Neural progenitor cell (in vitro differentiated cells): ENCODE measurements at regions not wholly inside any gene's neighbourhood (a gene's known extent, or its start where the extent isn't known, plus 50 kb on each side); places are given as distances from the start of the nearest gene placed in this dataset.

Experiments
- DNase-seq: peaks from one replicate; pipeline ENCODE4 v3.0.0-alpha.2; 2016; ENCODE audit warnings: low spot score
- H2AFZ ChIP-seq: fragments of 200-600 bp; sonication (generic); replicated peaks from 2 replicates; pipeline ENCODE4 v1.6.1; 2016; ENCODE audit warnings: antibody characterized with exemption
- H3F3A ChIP-seq: fragments of 200-600 bp; sonication (generic); 2 replicates; pipeline ENCODE4 v1.6.1; 2016; ENCODE audit warnings: antibody characterized with exemption, low read depth
- H3K27ac ChIP-seq: fragments of 200-600 bp; sonication (generic); 2 replicates; pipeline ENCODE4 v1.5.1; 2016; ENCODE audit warnings: mild to moderate bottlenecking
- H3K27me3 ChIP-seq: fragments of 200-600 bp; sonication (generic); 2 replicates; pipeline ENCODE4 v1.6.1; 2016; ENCODE audit warnings: mild to moderate bottlenecking, moderate library complexity
- H3K36me3 ChIP-seq: fragments of 200-600 bp; sonication (generic); 2 replicates; pipeline ENCODE4 v1.5.1; 2016
- H3K4me1 ChIP-seq: fragments of 200-600 bp; sonication (generic); 2 replicates; pipeline ENCODE4 v1.6.1; 2016; ENCODE audit warnings: mixed run types
- H3K4me2 ChIP-seq: fragments of 200-600 bp; sonication (generic); 2 replicates; pipeline ENCODE4 v1.6.1; 2016
- H3K4me3 ChIP-seq: fragments of 200-600 bp; sonication (generic); 2 replicates; pipeline ENCODE4 v1.5.1; 2016
- H3K79me2 ChIP-seq: fragments of 200-600 bp; sonication (generic); 2 replicates; pipeline ENCODE4 v1.6.1; 2016; ENCODE audit warnings: low read depth
- H3K9ac ChIP-seq: fragments of 200-600 bp; sonication (generic); 2 replicates; pipeline ENCODE4 v1.6.1; 2016
- H3K9me3 ChIP-seq: fragments of 200-600 bp; sonication (generic); 2 replicates; pipeline ENCODE4 v1.5.1; 2016; ENCODE audit warnings: low read depth
- H4K20me1 ChIP-seq: fragments of 200-600 bp; sonication (generic); 2 replicates; pipeline ENCODE4 v1.6.1; 2016; ENCODE audit warnings: low read depth
- H3K27ac Mint-ChIP-seq: 3 replicates; pipeline ENCODE4 v1.8.0; 2021; ENCODE audit warnings: mixed read lengths
- H3K27me3 Mint-ChIP-seq: 2 replicates; pipeline ENCODE4 v1.8.0; 2022; ENCODE audit warnings: low read depth, mild to moderate bottlenecking, inconsistent platforms, moderate library complexity, mixed read lengths; ENCODE audit not compliant: insufficient read depth
- H3K36me3 Mint-ChIP-seq: 3 replicates; pipeline ENCODE4 v1.8.0; 2021; ENCODE audit warnings: mixed read lengths
- H3K4me1 Mint-ChIP-seq: 3 replicates; pipeline ENCODE4 v1.8.0; 2021; ENCODE audit warnings: mixed read lengths
- H3K4me3 Mint-ChIP-seq: 3 replicates; pipeline ENCODE4 v1.8.0; 2021; ENCODE audit warnings: mild to moderate bottlenecking, moderate library complexity, mixed read lengths
- H3K9me3 Mint-ChIP-seq: 3 replicates; pipeline ENCODE4 v1.8.0; 2020; ENCODE audit warnings: mixed read lengths
- EZH2 ChIP-seq: fragments of 200-600 bp; sonication (generic); IDR thresholded peaks from 2 replicates; pipeline ENCODE4 v1.6.1; 2017; ENCODE audit warnings: antibody characterized with exemption, mild to moderate bottlenecking, moderate library complexity
- EZH2phosphoT487 ChIP-seq: fragments of 200-600 bp; sonication (generic); IDR thresholded peaks from 2 replicates; pipeline ENCODE4 v1.6.1; 2017; ENCODE audit warnings: antibody characterized with exemption
- TF ChIP-seq, protein P1 (sequence below): fragments of 200-600 bp; sonication (generic); IDR thresholded peaks from 2 replicates; pipeline ENCODE4 v1.5.1; 2017; ENCODE audit warnings: antibody characterized with exemption, mild to moderate bottlenecking

DNA sequence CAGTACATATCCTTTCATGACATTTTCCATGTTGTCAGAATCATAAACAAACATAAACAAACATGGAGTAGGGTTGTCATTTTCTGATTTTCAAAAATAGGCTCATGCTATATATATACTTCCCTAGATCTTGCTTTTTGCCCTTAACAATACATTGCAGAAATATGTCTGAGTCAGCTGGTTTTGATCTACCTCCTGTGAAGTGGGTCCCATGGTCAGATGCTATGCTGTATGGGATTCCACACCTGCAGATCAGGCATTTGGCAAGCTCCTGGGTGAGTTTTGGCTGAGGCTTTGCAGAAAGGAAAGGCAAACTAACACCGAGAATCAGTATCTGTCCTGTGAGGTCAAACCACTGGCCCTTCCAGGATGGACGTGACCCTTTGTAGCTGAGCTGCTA lies 183.0 kb upstream of the ARID2 start:
- no peak overlapping the region for H3K4me3 ChIP-seq
- peaks cover 4% of the 10 kb centered on the region for H3K27me3 Mint-ChIP-seq
- no peaks in the 10 kb centered on the region for H3F3A ChIP-seq
- no peak overlapping the region for H3K9ac ChIP-seq
- no peaks in the 10 kb centered on the region for H3K79me2 ChIP-seq
- peaks cover 4% of the 10 kb centered on the region for H3K4me1 Mint-ChIP-seq
- H3K27me3 ChIP-seq, result no peaks in the 10 kb centered on the region
- no peaks in the 10 kb centered on the region for H3K36me3 Mint-ChIP-seq
- H3K9me3 Mint-ChIP-seq, result no peaks in the 10 kb centered on the region
- TF ChIP-seq EZH2phosphoT487, result no peak
- TF ChIP-seq, protein P1, sequence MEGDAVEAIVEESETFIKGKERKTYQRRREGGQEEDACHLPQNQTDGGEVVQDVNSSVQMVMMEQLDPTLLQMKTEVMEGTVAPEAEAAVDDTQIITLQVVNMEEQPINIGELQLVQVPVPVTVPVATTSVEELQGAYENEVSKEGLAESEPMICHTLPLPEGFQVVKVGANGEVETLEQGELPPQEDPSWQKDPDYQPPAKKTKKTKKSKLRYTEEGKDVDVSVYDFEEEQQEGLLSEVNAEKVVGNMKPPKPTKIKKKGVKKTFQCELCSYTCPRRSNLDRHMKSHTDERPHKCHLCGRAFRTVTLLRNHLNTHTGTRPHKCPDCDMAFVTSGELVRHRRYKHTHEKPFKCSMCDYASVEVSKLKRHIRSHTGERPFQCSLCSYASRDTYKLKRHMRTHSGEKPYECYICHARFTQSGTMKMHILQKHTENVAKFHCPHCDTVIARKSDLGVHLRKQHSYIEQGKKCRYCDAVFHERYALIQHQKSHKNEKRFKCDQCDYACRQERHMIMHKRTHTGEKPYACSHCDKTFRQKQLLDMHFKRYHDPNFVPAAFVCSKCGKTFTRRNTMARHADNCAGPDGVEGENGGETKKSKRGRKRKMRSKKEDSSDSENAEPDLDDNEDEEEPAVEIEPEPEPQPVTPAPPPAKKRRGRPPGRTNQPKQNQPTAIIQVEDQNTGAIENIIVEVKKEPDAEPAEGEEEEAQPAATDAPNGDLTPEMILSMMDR, result no peak
- TF ChIP-seq EZH2, result no peak
- H3K9me3 ChIP-seq, result no peaks in the 10 kb centered on the region
- H3K4me3 Mint-ChIP-seq, result no peak overlapping the region
- no peak for DNase-seq
- no peak overlapping the region for H3K27ac ChIP-seq
- no peak overlapping the region for H3K4me2 ChIP-seq
- H4K20me1 ChIP-seq, result no peaks in the 10 kb centered on the region
- no peaks in the 10 kb centered on the region for H3K36me3 ChIP-seq
- peaks cover 7% of the 10 kb centered on the region for H3K4me1 ChIP-seq
- H2AFZ ChIP-seq, result no peak overlapping the region
- no peak overlapping the region for H3K27ac Mint-ChIP-seq

DNA sequence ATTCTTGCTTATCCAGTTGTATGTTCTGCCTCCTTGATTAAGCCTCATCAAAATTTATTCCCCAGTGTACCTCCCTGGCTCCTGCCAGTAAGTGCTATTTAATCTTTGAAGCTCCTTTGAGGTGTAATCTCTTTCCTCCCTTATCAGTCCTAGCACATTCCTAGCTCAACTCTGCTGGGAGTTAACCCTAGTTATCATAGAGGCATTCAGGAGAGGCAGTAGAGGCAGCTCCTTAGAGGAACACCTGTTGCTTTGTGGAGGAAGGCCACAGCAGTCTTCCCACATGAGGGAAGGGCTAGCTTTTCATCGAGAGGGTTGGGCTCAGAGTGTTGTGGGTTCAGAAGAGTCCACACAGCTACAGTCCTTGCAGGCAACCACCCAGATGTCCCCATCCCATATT lies 182.4 kb upstream of the ARID2 start:
- no peaks in the 10 kb centered on the region for H3K9me3 ChIP-seq
- no peak for DNase-seq
- H3K27me3 Mint-ChIP-seq, result peaks cover 4% of the 10 kb centered on the region

DNA sequence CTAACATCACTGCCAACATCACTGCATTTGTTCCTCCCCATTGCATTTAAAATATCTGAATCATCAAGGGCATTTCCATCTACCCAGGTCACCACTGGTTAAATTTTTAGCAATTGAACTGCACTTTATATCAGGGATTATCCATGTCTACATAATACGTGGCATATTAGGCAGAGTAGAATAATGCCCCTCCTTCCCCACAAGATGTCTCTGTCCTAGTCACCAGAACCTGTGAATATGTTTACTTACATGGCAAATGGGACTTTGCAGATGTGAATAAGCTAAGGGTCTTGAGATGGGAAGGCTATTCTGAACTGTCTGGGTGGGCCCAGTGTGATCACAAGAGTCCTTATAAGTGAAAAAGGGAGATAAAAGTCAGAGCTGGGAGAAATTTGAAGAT lies 181.7 kb upstream of the ARID2 start:
- Mint-ChIP-seq H3K27me3 (peaks cover 4% of the 10 kb centered on the region), H3K36me3 (no peaks in the 10 kb centered on the region), H3K27ac (no peak overlapping the region), H3K9me3 (no peaks in the 10 kb centered on the region), H3K4me3 (no peak overlapping the region), H3K4me1 (peaks cover 4% of the 10 kb centered on the region)
- Histone ChIP-seq H3K4me2 (no peak overlapping the region), H3K4me1 (peaks cover 7% of the 10 kb centered on the region), H4K20me1 (no peaks in the 10 kb centered on the region), H3K4me3 (no peak overlapping the region), H3K27me3 (no peaks in the 10 kb centered on the region), H3K27ac (no peak overlapping the region), H3K9ac (no peak overlapping the region), H3K36me3 (no peaks in the 10 kb centered on the region), H2AFZ (no peak overlapping the region), H3K9me3 (no peaks in the 10 kb centered on the region), H3K79me2 (no peaks in the 10 kb centered on the region), H3F3A (no peaks in the 10 kb centered on the region)
- TF ChIP-seq EZH2phosphoT487 (no peak), EZH2 (no peak)
- TF ChIP-seq, protein P1, result no peak
- no peak for DNase-seq

More for the DNA sequence above, 182.4 kb upstream of the ARID2 start:
- TF ChIP-seq EZH2phosphoT487 (no peak), EZH2 (no peak)
- TF ChIP-seq, protein P1, result no peak
- no peaks in the 10 kb centered on the region for H3K27me3 ChIP-seq
- no peaks in the 10 kb centered on the region for H4K20me1 ChIP-seq
- Mint-ChIP-seq H3K4me3 (no peak overlapping the region), H3K9me3 (no peaks in the 10 kb centered on the region), H3K4me1 (peaks cover 4% of the 10 kb centered on the region), H3K36me3 (no peaks in the 10 kb centered on the region), H3K27ac (no peak overlapping the region)
- no peak overlapping the region for H3K4me2 ChIP-seq
- no peak overlapping the region for H3K4me3 ChIP-seq
- no peaks in the 10 kb centered on the region for H3K79me2 ChIP-seq
- H3K27ac ChIP-seq, result no peak overlapping the region
- no peak overlapping the region for H3K9ac ChIP-seq
- no peaks in the 10 kb centered on the region for H3K36me3 ChIP-seq
- no peaks in the 10 kb centered on the region for H3F3A ChIP-seq
- H2AFZ ChIP-seq, result no peak overlapping the region
- H3K4me1 ChIP-seq, result peaks cover 7% of the 10 kb centered on the region

DNA sequence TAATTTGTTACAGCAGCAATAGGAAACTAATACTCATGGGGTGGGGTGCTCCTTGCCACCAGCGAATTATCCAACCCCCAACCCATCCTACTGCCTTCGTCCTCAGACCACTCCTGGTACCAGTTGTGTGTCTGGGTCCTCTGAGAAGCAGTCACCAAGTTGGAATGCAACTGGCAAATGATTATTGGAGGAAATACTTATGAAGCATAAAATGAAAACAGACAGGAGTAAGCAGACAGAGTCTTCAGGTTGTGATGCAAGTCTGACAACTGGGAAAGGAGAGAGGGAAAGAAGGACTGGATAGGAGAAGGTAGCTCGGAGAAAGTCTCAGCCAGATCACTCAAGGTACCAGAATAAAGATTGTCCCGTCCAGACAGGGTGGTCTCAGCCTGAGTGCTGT lies 181.1 kb upstream of the ARID2 start:
- Mint-ChIP-seq H3K4me1 (peaks cover 4% of the 10 kb centered on the region), H3K27ac (no peak overlapping the region), H3K4me3 (no peak overlapping the region), H3K36me3 (no peaks in the 10 kb centered on the region), H3K27me3 (peaks cover 4% of the 10 kb centered on the region), H3K9me3 (no peaks in the 10 kb centered on the region)
- Histone ChIP-seq H3K9me3 (no peaks in the 10 kb centered on the region), H3K79me2 (no peaks in the 10 kb centered on the region), H3K36me3 (no peaks in the 10 kb centered on the region), H3K9ac (no peak overlapping the region), H4K20me1 (no peaks in the 10 kb centered on the region), H3F3A (no peaks in the 10 kb centered on the region), H3K4me1 (peaks cover 7% of the 10 kb centered on the region), H3K4me2 (no peak overlapping the region), H3K4me3 (no peak overlapping the region), H3K27ac (no peak overlapping the region), H3K27me3 (no peaks in the 10 kb centered on the region), H2AFZ (no peak overlapping the region)
- no peak for DNase-seq
- TF ChIP-seq, protein P1, result no peak
- TF ChIP-seq EZH2, result no peak
- TF ChIP-seq EZH2phosphoT487, result no peak
